Tibial nerve (tissue), 4 donors: ENCODE measurements at regions not wholly inside any gene's neighbourhood (a gene's known extent, or its start where the extent isn't known, plus 50 kb on each side); places are given as distances from the start of the nearest gene placed in this dataset.

Experiments used
- DNase-seq, 2 donors: peaks; one replicate each; pipeline ENCODE4 v3.0.0-alpha.2; 2019; ENCODE audit warnings: low spot score in 2 of 2
- H3K27ac ChIP-seq, 4 donors: fragments of 200-600 bp; sonication (generic) in 3 of 4; one replicate each; pipeline ENCODE4 v1.5.1; 2017 to 2019; ENCODE audit warnings: mild to moderate bottlenecking in 1 of 4
- H3K27me3 ChIP-seq, 2 donors: fragments of 200-600 bp; sonication (generic) in 1 of 2; one replicate each; pipeline versions ENCODE4 v1.5.1 to v1.6.0; 2017 to 2019
- H3K36me3 ChIP-seq, 3 donors: fragments of 200-600 bp; sonication (generic); one replicate each; pipeline ENCODE4 v1.5.1; 2018 to 2019
- H3K4me1 ChIP-seq, 4 donors: fragments of 200-600 bp; sonication (generic) in 3 of 4; one replicate each; pipeline ENCODE4 v1.5.1; 2017 to 2019
- H3K4me3 ChIP-seq, 4 donors: fragments of 200-600 bp; sonication (generic) in 3 of 4; one replicate each; pipeline ENCODE4 v1.5.1; 2017 to 2019; ENCODE audit warnings: mild to moderate bottlenecking in 1 of 4, moderate library complexity in 1 of 4
- H3K9me3 ChIP-seq, 4 donors: fragments of 200-600 bp; sonication (generic) in 3 of 4; one replicate each; pipeline ENCODE4 v1.5.1; 2017 to 2019
- EP300 ChIP-seq, 2 donors: sonication (generic); formaldehyde crosslinking; IDR thresholded peaks; one replicate each; pipeline ENCODE4 v1.6.1; 2017; ENCODE audit warnings: antibody characterized with exemption in 2 of 2, mild to moderate bottlenecking in 1 of 2
- POLR2A ChIP-seq, 2 donors: fragments of 450-650 bp; IDR thresholded peaks; one replicate each; pipeline ENCODE4 v1.6.1; 2017; ENCODE audit warnings: antibody characterized with exemption in 2 of 2, mild to moderate bottlenecking in 2 of 2, moderate library complexity in 2 of 2
- WGBS, 2 donors: methylation state at CpG; one replicate each; pipeline ENCODE4 v1.1.5; 2018; 5-methylcytosine and 5-hydroxymethylcytosine counted together
- TF ChIP-seq, protein P1 (sequence below), 5 experiments: fragments of 200-600 bp in 3 of 5; fragments of 450-650 bp in 2 of 5; sonication (generic) in 3 of 5; IDR thresholded peaks; one replicate each; pipeline ENCODE4 v1.5.1; 2016 to 2019; ENCODE audit warnings: antibody characterized with exemption in 5 of 5, mild to moderate bottlenecking in 3 of 5, moderate library complexity in 2 of 5

DNA sequence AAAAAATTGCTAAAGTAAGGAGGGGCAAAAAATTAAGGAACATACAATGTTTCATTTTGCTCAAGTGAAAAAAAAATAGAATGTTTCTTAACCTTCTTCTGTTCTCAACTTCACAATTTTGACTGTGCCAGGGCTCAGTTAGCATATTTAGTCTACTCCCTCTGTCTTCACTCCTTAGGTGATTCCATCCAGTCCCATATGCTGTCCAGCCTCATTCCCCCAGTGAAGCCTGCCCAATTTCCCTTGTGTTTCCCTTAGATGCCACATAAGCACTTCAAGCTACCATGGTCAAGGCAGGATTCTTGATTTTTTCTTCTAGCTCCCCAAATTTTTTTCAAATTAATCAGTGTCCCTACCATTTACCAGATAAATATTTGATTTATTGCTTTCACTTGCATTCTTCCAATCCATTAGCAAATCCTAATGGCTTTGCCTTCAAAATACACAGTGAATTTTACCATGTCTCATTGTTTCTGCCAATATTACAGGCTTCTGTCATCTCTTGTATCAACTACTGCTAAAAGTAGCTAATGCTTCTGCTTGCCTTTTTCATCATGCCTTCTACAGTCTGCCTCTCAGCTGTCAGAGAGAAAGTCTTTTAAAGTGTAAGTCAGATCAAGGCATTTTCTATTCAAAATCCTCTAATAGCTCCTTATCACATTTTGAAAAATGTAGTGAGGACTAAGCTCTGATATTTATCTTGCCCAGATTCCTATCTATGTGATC, 166.8 kb downstream of the MACC1 start:
- Histone ChIP-seq H3K36me3 (no peaks in the 10 kb centered on the region), H3K27ac (no peak overlapping the region), H3K4me3 (no peak overlapping the region), H3K4me1 (no peaks in the 10 kb centered on the region), H3K9me3 (no peaks in the 10 kb centered on the region), H3K27me3 (no peaks in the 10 kb centered on the region)
- TF ChIP-seq POLR2A (IDR thresholded peaks at IDR 0.05): no peak
- no peak for TF ChIP-seq EP300 (IDR thresholded peaks at IDR 0.05)
- TF ChIP-seq, protein P1, sequence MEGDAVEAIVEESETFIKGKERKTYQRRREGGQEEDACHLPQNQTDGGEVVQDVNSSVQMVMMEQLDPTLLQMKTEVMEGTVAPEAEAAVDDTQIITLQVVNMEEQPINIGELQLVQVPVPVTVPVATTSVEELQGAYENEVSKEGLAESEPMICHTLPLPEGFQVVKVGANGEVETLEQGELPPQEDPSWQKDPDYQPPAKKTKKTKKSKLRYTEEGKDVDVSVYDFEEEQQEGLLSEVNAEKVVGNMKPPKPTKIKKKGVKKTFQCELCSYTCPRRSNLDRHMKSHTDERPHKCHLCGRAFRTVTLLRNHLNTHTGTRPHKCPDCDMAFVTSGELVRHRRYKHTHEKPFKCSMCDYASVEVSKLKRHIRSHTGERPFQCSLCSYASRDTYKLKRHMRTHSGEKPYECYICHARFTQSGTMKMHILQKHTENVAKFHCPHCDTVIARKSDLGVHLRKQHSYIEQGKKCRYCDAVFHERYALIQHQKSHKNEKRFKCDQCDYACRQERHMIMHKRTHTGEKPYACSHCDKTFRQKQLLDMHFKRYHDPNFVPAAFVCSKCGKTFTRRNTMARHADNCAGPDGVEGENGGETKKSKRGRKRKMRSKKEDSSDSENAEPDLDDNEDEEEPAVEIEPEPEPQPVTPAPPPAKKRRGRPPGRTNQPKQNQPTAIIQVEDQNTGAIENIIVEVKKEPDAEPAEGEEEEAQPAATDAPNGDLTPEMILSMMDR (IDR thresholded peaks at IDR 0.05): no peak
- DNase-seq: no peak

DNA sequence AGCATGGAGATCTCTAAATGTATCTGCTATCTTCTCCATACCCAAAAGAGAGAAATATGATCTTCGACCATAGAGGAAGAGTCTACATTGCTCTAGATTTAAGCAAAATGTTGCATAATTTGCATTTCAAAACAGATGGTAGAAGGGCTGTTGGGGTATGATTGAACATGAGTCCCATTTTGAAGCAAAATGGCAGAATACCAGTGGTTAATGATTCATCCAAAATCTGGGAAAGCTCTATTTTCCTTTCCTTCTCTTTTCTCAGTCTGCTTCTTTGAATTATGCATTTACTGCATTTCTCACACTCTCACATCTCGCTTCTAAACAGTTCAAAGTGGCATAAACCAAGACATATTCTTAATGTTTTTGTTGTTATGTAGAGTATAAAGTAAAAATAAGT, 178.5 kb downstream of the MACC1 start:
- H3K4me3 ChIP-seq: no peak overlapping the region
- TF ChIP-seq, protein P1 (IDR thresholded peaks at IDR 0.05): no peak
- no peak for TF ChIP-seq EP300 (IDR thresholded peaks at IDR 0.05)
- no peak for TF ChIP-seq POLR2A (IDR thresholded peaks at IDR 0.05)
- no peaks in the 10 kb centered on the region for H3K9me3 ChIP-seq
- H3K4me1 ChIP-seq: no peaks in the 10 kb centered on the region
- WGBS, 2 donors: 85 to 93% methylated on average over 2 of the region's 2 CpGs
- no peak overlapping the region for H3K27ac ChIP-seq
- no peak for DNase-seq
- no peaks in the 10 kb centered on the region for H3K36me3 ChIP-seq
- no peaks in the 10 kb centered on the region for H3K27me3 ChIP-seq

DNA sequence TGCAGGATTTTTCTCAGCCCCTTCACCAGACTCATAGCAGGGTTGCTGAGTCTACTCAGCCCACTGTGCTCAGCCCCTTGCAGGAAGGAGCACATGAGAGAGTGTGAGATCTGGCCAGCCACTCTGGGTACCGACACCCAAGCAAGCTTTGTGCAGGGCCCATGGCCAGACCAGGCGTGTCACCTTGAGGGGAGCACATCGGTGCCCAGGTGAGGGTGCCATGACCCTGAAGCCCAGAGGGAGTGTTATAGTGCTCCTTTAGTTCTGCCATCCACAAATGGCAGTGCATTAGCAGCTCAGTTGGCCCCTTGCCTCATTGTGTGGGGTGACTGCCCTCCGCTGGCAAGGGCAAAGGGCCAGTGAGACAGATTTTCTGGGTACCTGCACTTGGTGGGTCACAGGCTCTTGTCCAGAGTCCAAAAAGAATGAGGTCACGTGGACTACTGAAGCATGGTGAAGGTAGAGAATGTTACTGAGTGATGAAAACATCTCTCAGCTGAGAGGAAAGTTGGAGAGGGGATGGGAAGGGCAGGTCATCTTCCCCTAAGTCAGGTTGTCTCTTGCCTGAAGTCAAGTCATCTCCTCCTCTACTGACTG, 181.8 kb downstream of the MACC1 start:
- Histone ChIP-seq H3K27ac (no peak overlapping the region), H3K9me3 (no peaks in the 10 kb centered on the region), H3K27me3 (no peaks in the 10 kb centered on the region), H3K4me3 (no peak overlapping the region), H3K4me1 (no peaks in the 10 kb centered on the region), H3K36me3 (no peaks in the 10 kb centered on the region)
- TF ChIP-seq, protein P1 (IDR thresholded peaks at IDR 0.05): no peak
- TF ChIP-seq EP300 (IDR thresholded peaks at IDR 0.05) (no peak), POLR2A (IDR thresholded peaks at IDR 0.05) (no peak)
- no peak for DNase-seq
- WGBS, 2 donors: 90 to 96% methylated on average over 5 of the region's 5 CpGs

DNA sequence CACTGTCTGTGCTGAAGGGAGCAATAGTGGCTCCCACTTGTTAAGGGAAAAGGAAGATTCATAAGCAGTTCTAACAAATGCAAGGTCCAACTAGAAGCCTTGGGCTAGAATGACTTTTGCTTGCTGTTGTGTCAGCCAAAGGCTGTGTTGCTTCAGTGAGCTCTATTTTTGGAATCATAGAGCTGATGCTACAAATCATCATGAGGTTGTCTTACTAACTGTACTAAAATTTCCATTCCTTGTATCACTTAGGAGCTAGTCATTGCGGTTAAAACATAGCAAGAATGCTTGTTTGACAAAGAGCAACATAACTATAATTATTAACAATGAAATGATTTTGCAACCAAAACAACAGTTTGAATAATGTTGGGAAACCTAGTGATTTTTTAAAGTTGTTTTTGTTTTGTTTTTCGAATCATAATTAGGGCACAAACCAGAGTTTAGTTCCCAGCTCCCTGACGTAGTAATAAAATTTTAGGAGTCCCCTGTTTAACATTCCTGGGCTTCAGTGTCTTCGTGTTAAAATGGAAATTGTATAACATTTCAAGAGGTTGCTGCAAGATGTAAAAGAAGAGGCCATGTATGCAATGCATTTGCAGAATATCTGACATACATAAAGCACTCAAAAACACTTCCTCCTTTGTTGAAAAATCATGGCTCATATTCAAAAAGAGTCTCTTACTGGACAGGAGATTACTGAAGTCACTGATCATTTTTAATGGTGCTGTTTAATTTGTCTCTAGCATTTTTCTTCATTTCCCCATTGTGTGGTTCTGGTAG, 183.4 kb downstream of the MACC1 start:
- 43 to 64% methylated on average over 4 of the region's 4 CpGs for WGBS, 2 donors
- DNase-seq: no peak
- no peak overlapping the region for H3K4me3 ChIP-seq
- H3K27me3 ChIP-seq: no peaks in the 10 kb centered on the region
- H3K9me3 ChIP-seq: no peaks in the 10 kb centered on the region
- TF ChIP-seq EP300 (IDR thresholded peaks at IDR 0.05) (no peak), POLR2A (IDR thresholded peaks at IDR 0.05) (no peak)
- TF ChIP-seq, protein P1 (IDR thresholded peaks at IDR 0.05): no peak
- no peaks in the 10 kb centered on the region for H3K4me1 ChIP-seq
- H3K36me3 ChIP-seq: no peaks in the 10 kb centered on the region
- H3K27ac ChIP-seq: no peak overlapping the region

DNA sequence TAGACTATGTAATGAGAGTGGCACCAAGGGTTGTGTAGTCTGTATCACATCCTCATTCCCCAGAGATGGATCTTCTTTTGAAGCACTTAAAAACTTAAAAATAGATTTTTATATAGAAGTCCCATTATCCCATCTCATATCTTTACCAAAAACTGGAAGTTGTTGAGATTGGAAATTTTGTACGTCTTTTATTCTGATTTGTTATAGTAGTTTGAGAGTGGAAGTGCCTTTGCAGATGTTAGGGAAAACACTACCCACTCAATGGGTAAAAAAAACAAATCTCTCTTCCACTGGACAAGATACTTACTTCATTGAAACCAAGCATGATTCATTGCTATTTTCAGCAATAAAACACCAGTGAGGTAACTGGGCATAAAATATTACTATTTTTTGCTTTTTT, 184.4 kb downstream of the MACC1 start:
- H3K4me1 ChIP-seq: no peaks in the 10 kb centered on the region
- 62 to 86% methylated on average over 1 of the region's 1 CpG for WGBS, 2 donors
- DNase-seq: no peak

More for the DNA sequence above, 184.4 kb downstream of the MACC1 start:
- TF ChIP-seq EP300 (IDR thresholded peaks at IDR 0.05) (no peak), POLR2A (IDR thresholded peaks at IDR 0.05) (no peak)
- TF ChIP-seq, protein P1 (IDR thresholded peaks at IDR 0.05): no peak
- no peak overlapping the region for H3K27ac ChIP-seq
- no peak overlapping the region for H3K4me3 ChIP-seq
- no peaks in the 10 kb centered on the region for H3K36me3 ChIP-seq
- no peaks in the 10 kb centered on the region for H3K9me3 ChIP-seq
- H3K27me3 ChIP-seq: no peaks in the 10 kb centered on the region
